Activated CD8-positive, alpha-beta T cell treated with anti-CD3 and anti-CD28 coated beads for 36 hours (primary cell): ENCODE measurements at regions not wholly inside any gene's neighbourhood (a gene's known extent, or its start where the extent isn't known, plus 50 kb on each side); places are given as distances from the start of the nearest gene placed in this dataset.

Experiments
- ATAC-seq: fragments of 200-7000 bp; cut with Tn5 transposase; one replicate; pipeline ENCODE4 v1.10.0; 2021; ENCODE audit warnings: mild to moderate bottlenecking, moderate library complexity
- CTCF ChIA-PET: fragments of 350-600 bp; sonication (Branson Sonifier 250); formaldehyde crosslinking; loops from one replicate; lab custom pipeline; 2021; ENCODE audit warnings: antibody characterized with exemption; lab: Charles Lee
- POLR2A ChIA-PET: fragments of 350-600 bp; sonication (Branson Sonifier 250); formaldehyde crosslinking; loops from one replicate; lab custom pipeline; 2021; ENCODE audit warnings: antibody characterized with exemption; lab: Charles Lee
- DNase-seq: peaks from one replicate; pipeline ENCODE4 v3.0.0-alpha.2; 2020
- H3K27ac Mint-ChIP-seq: one replicate; pipeline ENCODE4 v1.8.0; 2021; ENCODE audit warnings: mild to moderate bottlenecking, mixed read lengths
- H3K27me3 Mint-ChIP-seq: one replicate; pipeline ENCODE4 v1.8.0; 2021; ENCODE audit warnings: mixed read lengths
- H3K36me3 Mint-ChIP-seq: one replicate; pipeline ENCODE4 v1.8.0; 2021; ENCODE audit warnings: low read depth, mixed read lengths
- H3K4me1 Mint-ChIP-seq: one replicate; pipeline ENCODE4 v1.8.0; 2021; ENCODE audit warnings: low read depth, mixed read lengths
- H3K4me3 Mint-ChIP-seq: one replicate; pipeline ENCODE4 v1.8.0; 2021; ENCODE audit warnings: mild to moderate bottlenecking, moderate library complexity, mixed read lengths
- H3K9me3 Mint-ChIP-seq: one replicate; pipeline ENCODE4 v1.8.0; 2021; ENCODE audit warnings: mixed read lengths
- intact Hi-C: fragments of 100-400 bp; cut with micrococcal nuclease; formaldehyde crosslinking; loops from one replicate; pipeline ENCODE4 v1.10.0; 2022
- TF ChIP-seq, protein P1 (sequence below): fragments of 200-600 bp; IDR thresholded peaks from one replicate; pipeline ENCODE4 v1.8.0; 2022; ENCODE audit warnings: antibody characterized with exemption, mild to moderate bottlenecking

GRCh38 chr15:77846986-77847385 lies 214.3 kb upstream of the LINGO1 start:
- DNase-seq (no peak), ATAC-seq (no peak)
- ChIA-PET POLR2A (interaction anchor here (0.6 to 0.9 kb wide), 2 partner anchors 8 to 108 kb away, joined by 3 to 4 read pairs; no protein-coding TSS in a partner anchor), CTCF (interaction anchor here (1.8 kb wide), 1 partner anchor 10 kb away, joined by 5 read pairs; no protein-coding TSS in a partner anchor)
- H3K27ac Mint-ChIP-seq, result no peak overlapping the region
- intact Hi-C loops, result no loop called here
- TF ChIP-seq, protein P1, sequence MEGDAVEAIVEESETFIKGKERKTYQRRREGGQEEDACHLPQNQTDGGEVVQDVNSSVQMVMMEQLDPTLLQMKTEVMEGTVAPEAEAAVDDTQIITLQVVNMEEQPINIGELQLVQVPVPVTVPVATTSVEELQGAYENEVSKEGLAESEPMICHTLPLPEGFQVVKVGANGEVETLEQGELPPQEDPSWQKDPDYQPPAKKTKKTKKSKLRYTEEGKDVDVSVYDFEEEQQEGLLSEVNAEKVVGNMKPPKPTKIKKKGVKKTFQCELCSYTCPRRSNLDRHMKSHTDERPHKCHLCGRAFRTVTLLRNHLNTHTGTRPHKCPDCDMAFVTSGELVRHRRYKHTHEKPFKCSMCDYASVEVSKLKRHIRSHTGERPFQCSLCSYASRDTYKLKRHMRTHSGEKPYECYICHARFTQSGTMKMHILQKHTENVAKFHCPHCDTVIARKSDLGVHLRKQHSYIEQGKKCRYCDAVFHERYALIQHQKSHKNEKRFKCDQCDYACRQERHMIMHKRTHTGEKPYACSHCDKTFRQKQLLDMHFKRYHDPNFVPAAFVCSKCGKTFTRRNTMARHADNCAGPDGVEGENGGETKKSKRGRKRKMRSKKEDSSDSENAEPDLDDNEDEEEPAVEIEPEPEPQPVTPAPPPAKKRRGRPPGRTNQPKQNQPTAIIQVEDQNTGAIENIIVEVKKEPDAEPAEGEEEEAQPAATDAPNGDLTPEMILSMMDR, result no peak
- H3K27me3 Mint-ChIP-seq, result peaks cover 31% of the 10 kb centered on the region
- peaks cover 3% of the 10 kb centered on the region for H3K9me3 Mint-ChIP-seq
- no peaks in the 10 kb centered on the region for H3K36me3 Mint-ChIP-seq
- H3K4me3 Mint-ChIP-seq, result no peak overlapping the region
- no peaks in the 10 kb centered on the region for H3K4me1 Mint-ChIP-seq

DNA sequence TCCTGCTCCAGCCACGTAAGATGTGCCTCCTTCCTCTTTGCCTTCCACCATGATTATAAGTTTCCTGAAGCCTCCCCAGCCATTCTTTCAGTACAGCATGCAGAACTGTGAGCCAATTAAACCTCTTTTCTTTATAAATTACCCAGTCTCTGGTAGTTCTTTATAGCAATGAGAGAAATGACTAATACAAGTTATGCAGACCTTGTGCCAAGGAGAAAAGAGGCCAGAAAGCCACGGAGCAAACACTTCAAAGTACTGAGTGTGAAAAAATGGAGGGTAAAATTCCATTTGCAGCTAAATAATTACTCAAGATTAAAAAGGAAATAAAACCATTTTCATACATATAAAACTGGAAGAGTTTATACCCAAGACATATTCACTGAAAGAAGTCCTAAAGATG lies 213.6 kb upstream of the LINGO1 start:
- Mint-ChIP-seq H3K36me3 (no peaks in the 10 kb centered on the region), H3K4me1 (no peaks in the 10 kb centered on the region), H3K27me3 (peaks cover 31% of the 10 kb centered on the region), H3K4me3 (no peak overlapping the region), H3K27ac (no peak overlapping the region), H3K9me3 (peaks cover 3% of the 10 kb centered on the region)
- POLR2A ChIA-PET, result no interaction called here
- CTCF ChIA-PET, result interaction anchor here (1.8 kb wide), 1 partner anchor 11 kb away, joined by 5 read pairs; no protein-coding TSS in a partner anchor
- DNase-seq, result no peak
- ATAC-seq, result no peak
- intact Hi-C loops, result no loop called here
- TF ChIP-seq, protein P1, result no peak

DNA sequence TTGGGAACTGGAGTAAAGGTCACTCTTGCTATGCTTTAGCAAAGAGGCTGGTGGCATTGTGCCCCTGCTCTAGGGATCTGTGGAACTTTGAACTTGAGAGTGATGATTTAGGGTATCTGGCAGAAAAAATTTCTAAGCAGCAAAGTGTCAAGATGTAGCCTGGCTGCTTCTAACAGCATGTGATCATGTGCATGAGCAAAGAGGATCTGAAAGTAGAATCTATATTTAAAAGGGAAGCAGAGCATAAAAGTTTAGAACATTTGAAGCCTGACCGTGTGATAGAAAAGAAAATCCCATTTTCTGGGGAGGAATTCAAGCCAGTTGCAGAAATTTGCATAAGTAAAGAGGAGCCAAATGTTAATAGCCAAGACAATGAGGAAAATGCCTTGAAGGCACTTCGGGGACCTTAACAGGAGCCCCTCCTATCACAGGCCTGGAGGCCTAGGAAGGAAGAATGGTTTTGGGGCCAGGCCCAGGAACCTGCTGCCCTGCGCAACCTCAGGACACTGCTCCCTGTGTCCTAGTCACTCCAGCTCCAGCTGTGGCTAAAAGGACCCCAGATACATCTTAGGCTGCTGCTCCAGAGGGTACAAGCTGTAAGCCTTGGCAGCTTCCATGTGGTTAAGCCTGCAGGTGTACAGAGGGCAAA lies 212.2 kb upstream of the LINGO1 start:
- TF ChIP-seq, protein P1, result no peak
- no peaks in the 10 kb centered on the region for H3K36me3 Mint-ChIP-seq
- intact Hi-C loops, result no loop called here
- H3K4me1 Mint-ChIP-seq, result no peaks in the 10 kb centered on the region
- H3K4me3 Mint-ChIP-seq, result no peak overlapping the region
- CTCF ChIA-PET, result no interaction called here
- POLR2A ChIA-PET, result no interaction called here
- no peak overlapping the region for H3K27ac Mint-ChIP-seq
- no peak for DNase-seq
- no peak for ATAC-seq
- H3K9me3 Mint-ChIP-seq, result peaks cover under 1% of the 10 kb centered on the region
- H3K27me3 Mint-ChIP-seq, result peaks cover 30% of the 10 kb centered on the region

GRCh38 chr15:77843546-77843945 lies 210.8 kb upstream of the LINGO1 start:
- no peaks in the 10 kb centered on the region for H3K36me3 Mint-ChIP-seq

More at GRCh38 chr15:77843546-77843945, 210.8 kb upstream of the LINGO1 start:
- CTCF ChIA-PET, result interaction anchor here (1.4 kb wide), 1 partner anchor 22 kb away, joined by 5 read pairs; no protein-coding TSS in a partner anchor
- POLR2A ChIA-PET, result no interaction called here
- H3K4me3 Mint-ChIP-seq, result no peak overlapping the region
- no peak overlapping the region for H3K27ac Mint-ChIP-seq
- intact Hi-C loops, result no loop called here
- TF ChIP-seq, protein P1, result no peak
- no peak for ATAC-seq
- no peak for DNase-seq
- H3K27me3 Mint-ChIP-seq, result peaks cover 27% of the 10 kb centered on the region
- H3K9me3 Mint-ChIP-seq, result no peaks in the 10 kb centered on the region
- no peaks in the 10 kb centered on the region for H3K4me1 Mint-ChIP-seq
